Right ventricle myocardium superior (tissue), 1 donor: ENCODE measurements at regions not wholly inside any gene's neighbourhood (a gene's known extent, or its start where the extent isn't known, plus 50 kb on each side); places are given as distances from the start of the nearest gene placed in this dataset.
"Not testable (repeated sequence)": the region's sequence is repeated elsewhere in the genome, so short reads cannot be mapped to it uniquely, and the experiment has no call there.

Experiments used
- ATAC-seq: fragments of 200-7000 bp; cut with Tn5 transposase; one replicate; pipeline ENCODE4 v1.9.1; 2020; ENCODE audit warnings: mild to moderate bottlenecking; ENCODE audit not compliant: poor library complexity
- DNase-seq: peaks from one replicate; pipeline ENCODE4 v3.0.0-alpha.2; 2020
- intact Hi-C: fragments of 100-400 bp; cut with DNase I; formaldehyde crosslinking; loops from one replicate; pipeline ENCODE4 v1.11.2; 2022
- donor health status: DM: no; HTN: yes; CAD: no; lungs with severe emphysema.

- DNase-seq, result no peak
- ATAC-seq, result no peak
- intact Hi-C loops, result no loop called here
Measured at GRCh38 chr2:223475901-223476300, 126.3 kb downstream of the SCG2 start.

- no peak for ATAC-seq
- no peak for DNase-seq
- intact Hi-C loops, result no loop called here
Measured at GRCh38 chr2:223477318-223477717, 124.8 kb downstream of the SCG2 start.

- DNase-seq, result no peak
- ATAC-seq, result no peak
- intact Hi-C loops, result no loop called here
Measured at GRCh38 chr2:223481486-223481885, 120.7 kb downstream of the SCG2 start.

- intact Hi-C loops, result no loop called here
- DNase-seq (no peak), ATAC-seq (no peak)
Measured at GRCh38 chr2:223486751-223487150, 115.4 kb downstream of the SCG2 start.

- intact Hi-C loops, result no loop called here
- DNase-seq (no peak), ATAC-seq (no peak)
Measured at GRCh38 chr2:223487214-223487846, 114.8 kb downstream of the SCG2 start.

GRCh38 chr2:223488814-223489213 lies 113.3 kb downstream of the SCG2 start:
- DNase-seq (no peak), ATAC-seq (no peak)
- intact Hi-C loops, result no loop called here

GRCh38 chr2:223494496-223494895 lies 107.7 kb downstream of the SCG2 start:
- DNase-seq, result no peak
- intact Hi-C loops, result no loop called here

GRCh38 chr2:223494942-223495341 lies 107.2 kb downstream of the SCG2 start:
- DNase-seq, result no peak
- no peak for ATAC-seq
- intact Hi-C loops, result no loop called here

More at GRCh38 chr2:223494496-223494895, 107.7 kb downstream of the SCG2 start:
- ATAC-seq, result no peak

- intact Hi-C loops, ATAC-seq, DNase-seq: not testable (repeated sequence)
Measured at GRCh38 chr2:223496853-223497252, 105.3 kb downstream of the SCG2 start.

GRCh38 chr2:223500709-223501108 lies 101.5 kb downstream of the SCG2 start:
- ATAC-seq (no peak), DNase-seq (no peak)
- intact Hi-C loops, result no loop called here

GRCh38 chr2:223501641-223502040 lies 100.5 kb downstream of the SCG2 start:
- no peak for ATAC-seq
- intact Hi-C loops, result no loop called here

GRCh38 chr2:223503746-223504145 lies 98.4 kb downstream of the SCG2 start:
- intact Hi-C loops, result no loop called here
- no peak for ATAC-seq
- no peak for DNase-seq

More at GRCh38 chr2:223501641-223502040, 100.5 kb downstream of the SCG2 start:
- DNase-seq, result no peak

- DNase-seq (no peak), ATAC-seq (no peak)
- intact Hi-C loops, result no loop called here
Measured at GRCh38 chr2:223508372-223508771, 93.8 kb downstream of the SCG2 start.

- DNase-seq, result no peak
- no peak for ATAC-seq
- intact Hi-C loops, result no loop called here
Measured at GRCh38 chr2:223510713-223511112, 91.4 kb downstream of the SCG2 start.

- DNase-seq (no peak), ATAC-seq (no peak)
- intact Hi-C loops, result no loop called here
Measured at GRCh38 chr2:223511168-223511567, 91.0 kb downstream of the SCG2 start.

GRCh38 chr2:223513771-223514455 lies 88.2 kb downstream of the SCG2 start:
- intact Hi-C loops, result no loop called here
- ATAC-seq, result no peak
- DNase-seq, result no peak

GRCh38 chr2:223519471-223519870 lies 82.7 kb downstream of the SCG2 start:
- DNase-seq (no peak), ATAC-seq (no peak)
- intact Hi-C loops, result no loop called here

- DNase-seq, result no peak
- no peak for ATAC-seq
- intact Hi-C loops, result no loop called here
Measured at GRCh38 chr2:223522796-223523195, 79.4 kb downstream of the SCG2 start.

- ATAC-seq (no peak), DNase-seq (no peak)
- intact Hi-C loops, result no loop called here
Measured at GRCh38 chr2:223523551-223524001, 78.6 kb downstream of the SCG2 start.

GRCh38 chr2:223524066-223524465 lies 78.1 kb downstream of the SCG2 start:
- intact Hi-C loops, result no loop called here
- DNase-seq, result no peak
- ATAC-seq, result no peak
